Left lung (tissue), 4 donors: ENCODE measurements at regions not wholly inside any gene's neighbourhood (a gene's known extent, or its start where the extent isn't known, plus 50 kb on each side); places are given as distances from the start of the nearest gene placed in this dataset.
A peak's percentile ranks its signal among the peaks of the same experiment; 100 is the strongest.
"Not testable (repeated sequence)": the region's sequence is repeated elsewhere in the genome, so short reads cannot be mapped to it uniquely, and the experiment has no call there.

Experiments
- ATAC-seq: fragments of 200-7000 bp; cut with Tn5 transposase; one replicate; pipeline ENCODE4 v1.9.1; 2020; ENCODE audit warnings: moderate library complexity
- DNase-seq, 4 donors: peaks; one replicate each; pipeline ENCODE4 v3.0.0-alpha.2; 2013 to 2020
- H3K27ac ChIP-seq, 2 donors: fragments of 200-600 bp; sonication (generic) in 1 of 2; one replicate each; pipeline versions ENCODE4 v1.5.0 to v1.8.0; 2020 to 2021
- H3K27me3 ChIP-seq, 2 donors: fragments of 200-600 bp; sonication (generic) in 1 of 2; one replicate each; pipeline versions ENCODE4 v1.5.0 to v1.8.0; 2020 to 2021
- H3K36me3 ChIP-seq, 2 donors: fragments of 200-600 bp; sonication (generic) in 1 of 2; one replicate each; pipeline versions ENCODE4 v1.5.0 to v1.8.0; 2020 to 2021
- H3K4me1 ChIP-seq, 2 donors: fragments of 200-600 bp; one replicate each; pipeline ENCODE4 v1.8.0; 2021
- H3K4me3 ChIP-seq, 2 donors: fragments of 200-600 bp; sonication (generic) in 1 of 2; one replicate each; pipeline versions ENCODE4 v1.5.0 to v1.8.0; 2020 to 2021; ENCODE audit warnings: mild to moderate bottlenecking in 1 of 2
- H3K9me3 ChIP-seq, 2 donors: fragments of 200-600 bp; sonication (generic) in 1 of 2; one replicate each; pipeline versions ENCODE4 v1.5.0 to v1.8.0; 2020 to 2021
- CTCF ChIP-seq, 2 donors: fragments of 200-600 bp; sonication (generic) in 1 of 2; IDR thresholded peaks; one replicate each; pipeline versions ENCODE4 v1.5.0 to v1.8.0; 2021; ENCODE audit warnings: antibody characterized with exemption in 2 of 2
- intact Hi-C, 2 donors: fragments of 100-400 bp; cut with DNase I; formaldehyde crosslinking; loops; one replicate each; pipeline versions ENCODE4 v1.11.2 to v1.14.2; 2022
- donor health status: DM: no; HTN: yes; CAD: no.
- donor health status: DM: no; HTN: no; CAD: no.

- peak overlapping the region in 1 of 2 donors; percentile 73 for H3K27ac ChIP-seq
- H3K9me3 ChIP-seq, result no peaks in the 10 kb centered on the region
- ATAC-seq (no peak), DNase-seq (peak in 1 of 4 donors; percentile 75)
- H3K4me3 ChIP-seq, result no peak overlapping the region
- peaks cover 0 to 18% of the 10 kb centered on the region in 2 donors for H3K4me1 ChIP-seq
- no peaks in the 10 kb centered on the region for H3K27me3 ChIP-seq
- no peak for TF ChIP-seq CTCF (IDR thresholded peaks at IDR 0.05)
- no peaks in the 10 kb centered on the region for H3K36me3 ChIP-seq
- intact Hi-C loops, result no loop called here
These were observed 377.1 kb upstream of the AMELY start for GRCh38 chrY:7288611-7289010.

GRCh38 chrY:7287963-7288362, 376.4 kb upstream of the AMELY start:
- DNase-seq, H3K27ac ChIP-seq, H3K9me3 ChIP-seq, ATAC-seq, H3K4me3 ChIP-seq, H3K36me3 ChIP-seq, intact Hi-C loops, H3K27me3 ChIP-seq: not testable (repeated sequence)
- H3K4me1 ChIP-seq, result peaks cover 0 to 25% of the 10 kb centered on the region in 2 donors

- Histone ChIP-seq H3K9me3 (no peaks in the 10 kb centered on the region), H3K4me1 (peaks cover 0 to 24% of the 10 kb centered on the region in 2 donors), H3K27me3 (no peaks in the 10 kb centered on the region), H3K36me3 (no peaks in the 10 kb centered on the region), H3K4me3 (no peak overlapping the region), H3K27ac (no peak overlapping the region)
- intact Hi-C loops, result no loop called here
- DNase-seq (no peak), ATAC-seq (no peak)
- TF ChIP-seq CTCF (IDR thresholded peaks at IDR 0.05), result no peak
These were observed 373.8 kb upstream of the AMELY start for GRCh38 chrY:7285388-7285787.

- H3K36me3 ChIP-seq, result no peaks in the 10 kb centered on the region
These were observed 371.4 kb upstream of the AMELY start for GRCh38 chrY:7283001-7283400.

GRCh38 chrY:7280151-7280740, 368.7 kb upstream of the AMELY start:
- H3K36me3 ChIP-seq, H3K4me3 ChIP-seq, H3K27ac ChIP-seq, ATAC-seq, H3K9me3 ChIP-seq, H3K27me3 ChIP-seq, intact Hi-C loops, DNase-seq: not testable (repeated sequence)
- H3K4me1 ChIP-seq, result peaks cover 0 to 29% of the 10 kb centered on the region in 2 donors

More at GRCh38 chrY:7283001-7283400, 371.4 kb upstream of the AMELY start:
- no peaks in the 10 kb centered on the region for H3K9me3 ChIP-seq
- DNase-seq (no peak), ATAC-seq (no peak)
- TF ChIP-seq CTCF (IDR thresholded peaks at IDR 0.05), result no peak
- peaks cover 0 to 20% of the 10 kb centered on the region in 2 donors for H3K4me1 ChIP-seq
- H3K27ac ChIP-seq, result peak overlapping the region in 1 of 2 donors; percentile 33
- no peaks in the 10 kb centered on the region for H3K27me3 ChIP-seq
- intact Hi-C loops, result no loop called here
- no peak overlapping the region for H3K4me3 ChIP-seq

- Histone ChIP-seq H3K4me1 (peaks cover 0 to 12% of the 10 kb centered on the region in 2 donors), H3K27me3 (no peaks in the 10 kb centered on the region), H3K9me3 (no peaks in the 10 kb centered on the region), H3K27ac (peak overlapping the region in 1 of 2 donors; percentile 84), H3K4me3 (peak overlapping the region in 1 of 2 donors; percentile 71), H3K36me3 (no peaks in the 10 kb centered on the region)
- intact Hi-C loops, result no loop called here
- no peak for ATAC-seq
- DNase-seq, result no peak
- TF ChIP-seq CTCF (IDR thresholded peaks at IDR 0.05), result no peak
These were observed 364.2 kb upstream of the AMELY start for GRCh38 chrY:7275751-7276150.
